ENCODE measurements at regions not wholly inside any gene's neighbourhood (a gene's known extent, or its start where the extent isn't known, plus 50 kb on each side); places are given as distances from the start of the nearest gene placed in this dataset.
A peak's percentile ranks its signal among the peaks of the same experiment; 100 is the strongest.

- no peak for DNase-seq
- no peak for FAIRE-seq
- H3K36me3 ChIP-seq (ENCODE audit: control insufficient read depth in 2 of 3, insufficient read depth in 3 of 3, low read length in 3 of 3) = no peaks in the 10 kb centered on the region
Observed at GRCh38 chr10:120744040-120744439, 107.1 kb upstream of the WDR11 start.

GRCh38 chr10:120746001-120746777 is 105.0 kb upstream of the WDR11 start:
- DNase-seq (no peak), FAIRE-seq (no peak)
- Histone ChIP-seq H3K9me3 (ENCODE audit: control insufficient read depth in 2 of 3, insufficient read depth in 1 of 3, low read length in 3 of 3) (no peaks in the 10 kb centered on the region), H3K27me3 (ENCODE audit: control insufficient read depth, insufficient read depth, low read length) (no peaks in the 10 kb centered on the region), H3K4me3 (ENCODE audit: low read length in 3 of 3) (no peak overlapping the region), H3K36me3 (ENCODE audit: control insufficient read depth in 2 of 3, insufficient read depth in 3 of 3, low read length in 3 of 3) (no peaks in the 10 kb centered on the region), H3K9ac (ENCODE audit: low read length in 3 of 3) (no peak overlapping the region), H3K4me1 (ENCODE audit: control insufficient read depth in 2 of 3, insufficient read depth in 2 of 3, low read depth in 1 of 3, low read length in 3 of 3) (no peaks in the 10 kb centered on the region), H3K27ac (ENCODE audit: low read depth in 2 of 2, low read length in 2 of 2) (no peak overlapping the region)
- TF ChIP-seq, protein P1, sequence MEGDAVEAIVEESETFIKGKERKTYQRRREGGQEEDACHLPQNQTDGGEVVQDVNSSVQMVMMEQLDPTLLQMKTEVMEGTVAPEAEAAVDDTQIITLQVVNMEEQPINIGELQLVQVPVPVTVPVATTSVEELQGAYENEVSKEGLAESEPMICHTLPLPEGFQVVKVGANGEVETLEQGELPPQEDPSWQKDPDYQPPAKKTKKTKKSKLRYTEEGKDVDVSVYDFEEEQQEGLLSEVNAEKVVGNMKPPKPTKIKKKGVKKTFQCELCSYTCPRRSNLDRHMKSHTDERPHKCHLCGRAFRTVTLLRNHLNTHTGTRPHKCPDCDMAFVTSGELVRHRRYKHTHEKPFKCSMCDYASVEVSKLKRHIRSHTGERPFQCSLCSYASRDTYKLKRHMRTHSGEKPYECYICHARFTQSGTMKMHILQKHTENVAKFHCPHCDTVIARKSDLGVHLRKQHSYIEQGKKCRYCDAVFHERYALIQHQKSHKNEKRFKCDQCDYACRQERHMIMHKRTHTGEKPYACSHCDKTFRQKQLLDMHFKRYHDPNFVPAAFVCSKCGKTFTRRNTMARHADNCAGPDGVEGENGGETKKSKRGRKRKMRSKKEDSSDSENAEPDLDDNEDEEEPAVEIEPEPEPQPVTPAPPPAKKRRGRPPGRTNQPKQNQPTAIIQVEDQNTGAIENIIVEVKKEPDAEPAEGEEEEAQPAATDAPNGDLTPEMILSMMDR (IDR thresholded peaks at IDR 0.05; ENCODE audit: borderline replicate concordance, extremely low read depth, insufficient read depth) = no peak
- intact Hi-C loops (cut with DNase I) = no loop called here

More at GRCh38 chr10:120744040-120744439, 107.1 kb upstream of the WDR11 start:
- H3K9ac ChIP-seq (ENCODE audit: low read length in 3 of 3) = no peak overlapping the region
- TF ChIP-seq, protein P1 (IDR thresholded peaks at IDR 0.05; ENCODE audit: borderline replicate concordance, extremely low read depth, insufficient read depth) = no peak
- intact Hi-C loops (cut with DNase I) = no loop called here
- no peak overlapping the region for H3K4me3 ChIP-seq (ENCODE audit: low read length in 3 of 3)
- no peaks in the 10 kb centered on the region for H3K27me3 ChIP-seq (ENCODE audit: control insufficient read depth, insufficient read depth, low read length)
- H3K9me3 ChIP-seq (ENCODE audit: control insufficient read depth in 2 of 3, insufficient read depth in 1 of 3, low read length in 3 of 3) = no peaks in the 10 kb centered on the region
- H3K4me1 ChIP-seq (ENCODE audit: control insufficient read depth in 2 of 3, insufficient read depth in 2 of 3, low read depth in 1 of 3, low read length in 3 of 3) = no peaks in the 10 kb centered on the region
- no peak overlapping the region for H3K27ac ChIP-seq (ENCODE audit: low read depth in 2 of 2, low read length in 2 of 2)

GRCh38 chr10:120748519-120748918 is 102.6 kb upstream of the WDR11 start:
- Histone ChIP-seq H3K4me1 (ENCODE audit: control insufficient read depth in 2 of 3, insufficient read depth in 2 of 3, low read depth in 1 of 3, low read length in 3 of 3) (no peaks in the 10 kb centered on the region), H3K27me3 (ENCODE audit: control insufficient read depth, insufficient read depth, low read length) (no peaks in the 10 kb centered on the region)
- no peak for FAIRE-seq

More at GRCh38 chr10:120748519-120748918, 102.6 kb upstream of the WDR11 start:
- intact Hi-C loops (cut with DNase I) = no loop called here
- DNase-seq = peak in 2 of 5 donors; percentile 30 to 52
- Histone ChIP-seq H3K4me3 (ENCODE audit: low read length in 3 of 3) (no peak overlapping the region), H3K27ac (ENCODE audit: low read depth in 2 of 2, low read length in 2 of 2) (no peak overlapping the region), H3K9ac (ENCODE audit: low read length in 3 of 3) (no peak overlapping the region), H3K36me3 (ENCODE audit: control insufficient read depth in 2 of 3, insufficient read depth in 3 of 3, low read length in 3 of 3) (no peaks in the 10 kb centered on the region), H3K9me3 (ENCODE audit: control insufficient read depth in 2 of 3, insufficient read depth in 1 of 3, low read length in 3 of 3) (no peaks in the 10 kb centered on the region)
- TF ChIP-seq, protein P1 (IDR thresholded peaks at IDR 0.05; ENCODE audit: borderline replicate concordance, extremely low read depth, insufficient read depth) = no peak
